ENCODE measurements at regions not wholly inside any gene's neighbourhood (a gene's known extent, or its start where the extent isn't known, plus 50 kb on each side); places are given as distances from the start of the nearest gene placed in this dataset.

GRCh38 chr1:47571952-47572351 lies 134.1 kb downstream of the FOXD2 start (continued):
- no peak for TF ChIP-seq CTCF (conservative IDR thresholded peaks at IDR 0.05; ENCODE audit: low read depth in 2 of 2)
- TF ChIP-seq JUNB (IDR thresholded peaks at IDR 0.05; ENCODE audit: unreplicated experiment), result no peak
- no peak for TF ChIP-seq ZNF114 (CRISPR knock-in tag; IDR thresholded peaks at IDR 0.05)
- TF ChIP-seq ETS1 (IDR thresholded peaks at IDR 0.05), result no peak

- H4K20me1 ChIP-seq (replicated peaks; ENCODE audit: insufficient read depth), result no peaks in the 10 kb centered on the region
- Mint-ChIP-seq H3K27me3 (ENCODE audit: insufficient read depth, low read depth, poor library complexity) (peaks cover 20% of the 10 kb centered on the region), H3K4me3 (no peak overlapping the region), H3K9me3 (no peaks in the 10 kb centered on the region; the same call in 2 of the 3 replicates), H3K36me3 (ENCODE audit: low read depth) (no peaks in the 10 kb centered on the region), H3K4me1 (peaks cover 46% of the 10 kb centered on the region), H3K27ac (no peak overlapping the region)
- H3K9me2 ChIP-seq (ENCODE audit: insufficient read depth), result no peaks in the 10 kb centered on the region
- no peaks in the 10 kb centered on the region for H3F3A ChIP-seq (replicated peaks; ENCODE audit: low read depth)
- no peak overlapping the region for H3K4me3 ChIP-seq
- H3K4me2 ChIP-seq, result peak overlapping the region; percentile 43; the same call in 1 of the 2 replicates
- peak; percentile 36 for DNase-seq (ENCODE audit: low spot score)
- no peaks in the 10 kb centered on the region for H3K36me3 ChIP-seq (ENCODE audit: insufficient read depth)
- H3K27me3 ChIP-seq (ENCODE audit: insufficient read depth), result no peaks in the 10 kb centered on the region
- ATAC-seq, result peak; percentile 71
- H3K27ac ChIP-seq (ENCODE audit: low read depth), result no peak overlapping the region
- peaks cover 18% of the 10 kb centered on the region for H3K4me1 ChIP-seq (ENCODE audit: insufficient read depth)
- no peaks in the 10 kb centered on the region for H3K79me2 ChIP-seq (replicated peaks; ENCODE audit: insufficient read depth)
- peak overlapping the region; percentile 91 for H2AFZ ChIP-seq
- TF ChIP-seq CTCF (conservative IDR thresholded peaks at IDR 0.05; ENCODE audit: low read depth in 2 of 2) (no peak), STAT1 (IDR thresholded peaks at IDR 0.05; ENCODE audit: unreplicated experiment) (no peak), EZH2phosphoT487 (IDR thresholded peaks at IDR 0.05; ENCODE audit: unreplicated experiment) (no peak), ETS1 (IDR thresholded peaks at IDR 0.05) (no peak), CREB1 (CRISPR knock-in tag; IDR thresholded peaks at IDR 0.05; ENCODE audit: low read depth) (no peak), ZNF114 (CRISPR knock-in tag; IDR thresholded peaks at IDR 0.05) (no peak), ZNF331 (CRISPR knock-in tag; IDR thresholded peaks at IDR 0.05; ENCODE audit: low read depth) (no peak), ZNF462 (CRISPR knock-in tag; IDR thresholded peaks at IDR 0.05) (no peak), EZH2 (IDR thresholded peaks at IDR 0.05; ENCODE audit: low read depth, unreplicated experiment) (no peak), NANOG (IDR thresholded peaks at IDR 0.05; ENCODE audit: borderline replicate concordance) (no peak)
Measured at GRCh38 chr1:47572731-47573430, 135.0 kb downstream of the FOXD2 start.
